Osteoblast (primary cell): ENCODE measurements at regions not wholly inside any gene's neighbourhood (a gene's known extent, or its start where the extent isn't known, plus 50 kb on each side); places are given as distances from the start of the nearest gene placed in this dataset.

Experiments
- DNase-seq: peaks from one replicate; pipeline ENCODE4 v3.0.0; 2011; ENCODE audit warnings: low spot score, mixed read lengths; ENCODE audit not compliant: insufficient read length; ENCODE audit errors: missing footprints
- H2AFZ ChIP-seq: 2 replicates; pipeline ENCODE4 v1.6.0; 2011; ENCODE audit warnings: mild to moderate bottlenecking, low read length
- H3K27ac ChIP-seq: 2 replicates; pipeline ENCODE4 v1.5.1; 2011; ENCODE audit warnings: mild to moderate bottlenecking, low read depth, low read length, moderate library complexity
- H3K27me3 ChIP-seq: 2 replicates; pipeline ENCODE4 v1.6.0; 2012; ENCODE audit warnings: mild to moderate bottlenecking, control low read depth, inconsistent platforms, low read length, moderate library complexity; ENCODE audit not compliant: insufficient read depth
- H3K36me3 ChIP-seq: 2 replicates; pipeline ENCODE4 v1.5.1; 2011; ENCODE audit warnings: mild to moderate bottlenecking, low read length, control low read depth, moderate library complexity; ENCODE audit not compliant: insufficient read depth
- H3K4me1 ChIP-seq: 2 replicates; pipeline ENCODE4 v1.5.1; 2011; ENCODE audit warnings: mild to moderate bottlenecking, low read length, control low read depth, moderate library complexity; ENCODE audit not compliant: insufficient read depth
- H3K4me2 ChIP-seq: 2 replicates; pipeline ENCODE4 v1.6.0; 2011; ENCODE audit warnings: mild to moderate bottlenecking, low read length; ENCODE audit not compliant: insufficient read depth
- H3K4me3 ChIP-seq: fragments of 200-600 bp; sonication (generic); 3 replicates; pipeline ENCODE4 v1.5.1; 2012; ENCODE audit warnings: mild to moderate bottlenecking, low read length, inconsistent platforms; ENCODE audit not compliant: insufficient read depth
- H3K79me2 ChIP-seq: 2 replicates; pipeline ENCODE4 v1.6.0; 2012; ENCODE audit warnings: mild to moderate bottlenecking, low read length, control low read depth, inconsistent platforms; ENCODE audit not compliant: insufficient read depth
- H3K9me3 ChIP-seq: 2 replicates; pipeline ENCODE4 v1.5.1; 2011; ENCODE audit warnings: low read depth, low read length, control low read depth
- H4K20me1 ChIP-seq: 2 replicates; pipeline ENCODE4 v1.6.0; 2012; ENCODE audit warnings: mild to moderate bottlenecking, low read length, control low read depth; ENCODE audit not compliant: insufficient read depth
- TF ChIP-seq, protein P1 (sequence below): IDR thresholded peaks from 2 replicates; pipeline ENCODE4 v1.5.1; 2011; ENCODE audit warnings: mild to moderate bottlenecking, low read depth, low read length, moderate library complexity; ENCODE audit errors: extremely low read depth

DNA sequence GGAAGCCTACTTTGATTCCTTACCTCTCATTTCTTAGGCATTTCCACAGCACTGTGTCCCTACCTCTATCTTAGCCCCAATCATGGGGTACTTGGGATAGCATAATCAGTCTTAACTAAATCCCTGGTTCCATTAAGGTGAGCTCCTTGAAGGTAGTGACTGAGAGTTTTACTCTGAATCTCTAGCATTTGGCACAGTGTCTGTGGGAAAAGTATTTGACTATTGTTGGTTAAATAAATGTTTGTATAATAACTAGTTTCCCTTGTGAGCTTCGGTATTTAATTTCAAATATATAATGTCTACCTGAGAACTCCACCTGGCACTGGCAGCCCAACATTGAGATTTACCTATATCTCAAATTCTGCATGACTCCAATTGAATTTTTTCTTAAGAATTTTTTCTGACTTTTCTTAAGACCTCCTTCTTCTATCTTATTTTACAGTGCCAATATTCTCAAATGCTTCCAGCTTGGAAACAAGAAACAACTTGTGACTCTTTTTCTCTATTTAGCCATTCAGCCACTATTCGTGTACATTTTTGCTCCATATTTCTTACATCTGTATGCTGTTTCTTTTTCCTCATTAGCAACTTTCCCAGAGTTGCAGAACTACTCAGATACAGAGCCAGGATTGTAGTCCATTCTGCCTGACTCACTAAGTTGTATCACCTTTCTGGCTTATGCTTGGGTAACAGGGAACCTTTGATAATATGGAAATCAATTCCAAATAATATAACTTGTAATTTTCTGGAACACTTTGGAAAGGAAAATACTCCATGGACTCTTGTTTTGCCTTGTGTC, 214.0 kb upstream of the NT5C1B start:
- H2AFZ ChIP-seq: no peak overlapping the region
- no peak overlapping the region for H3K4me2 ChIP-seq
- TF ChIP-seq, protein P1, sequence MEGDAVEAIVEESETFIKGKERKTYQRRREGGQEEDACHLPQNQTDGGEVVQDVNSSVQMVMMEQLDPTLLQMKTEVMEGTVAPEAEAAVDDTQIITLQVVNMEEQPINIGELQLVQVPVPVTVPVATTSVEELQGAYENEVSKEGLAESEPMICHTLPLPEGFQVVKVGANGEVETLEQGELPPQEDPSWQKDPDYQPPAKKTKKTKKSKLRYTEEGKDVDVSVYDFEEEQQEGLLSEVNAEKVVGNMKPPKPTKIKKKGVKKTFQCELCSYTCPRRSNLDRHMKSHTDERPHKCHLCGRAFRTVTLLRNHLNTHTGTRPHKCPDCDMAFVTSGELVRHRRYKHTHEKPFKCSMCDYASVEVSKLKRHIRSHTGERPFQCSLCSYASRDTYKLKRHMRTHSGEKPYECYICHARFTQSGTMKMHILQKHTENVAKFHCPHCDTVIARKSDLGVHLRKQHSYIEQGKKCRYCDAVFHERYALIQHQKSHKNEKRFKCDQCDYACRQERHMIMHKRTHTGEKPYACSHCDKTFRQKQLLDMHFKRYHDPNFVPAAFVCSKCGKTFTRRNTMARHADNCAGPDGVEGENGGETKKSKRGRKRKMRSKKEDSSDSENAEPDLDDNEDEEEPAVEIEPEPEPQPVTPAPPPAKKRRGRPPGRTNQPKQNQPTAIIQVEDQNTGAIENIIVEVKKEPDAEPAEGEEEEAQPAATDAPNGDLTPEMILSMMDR: no peak
- no peak for DNase-seq
- H3K4me1 ChIP-seq: peaks cover 8% of the 10 kb centered on the region
- no peaks in the 10 kb centered on the region for H4K20me1 ChIP-seq
- no peak overlapping the region for H3K27ac ChIP-seq
- H3K36me3 ChIP-seq: no peaks in the 10 kb centered on the region
- no peaks in the 10 kb centered on the region for H3K9me3 ChIP-seq
- H3K79me2 ChIP-seq: no peaks in the 10 kb centered on the region
- no peaks in the 10 kb centered on the region for H3K27me3 ChIP-seq
- H3K4me3 ChIP-seq: no peak overlapping the region

DNA sequence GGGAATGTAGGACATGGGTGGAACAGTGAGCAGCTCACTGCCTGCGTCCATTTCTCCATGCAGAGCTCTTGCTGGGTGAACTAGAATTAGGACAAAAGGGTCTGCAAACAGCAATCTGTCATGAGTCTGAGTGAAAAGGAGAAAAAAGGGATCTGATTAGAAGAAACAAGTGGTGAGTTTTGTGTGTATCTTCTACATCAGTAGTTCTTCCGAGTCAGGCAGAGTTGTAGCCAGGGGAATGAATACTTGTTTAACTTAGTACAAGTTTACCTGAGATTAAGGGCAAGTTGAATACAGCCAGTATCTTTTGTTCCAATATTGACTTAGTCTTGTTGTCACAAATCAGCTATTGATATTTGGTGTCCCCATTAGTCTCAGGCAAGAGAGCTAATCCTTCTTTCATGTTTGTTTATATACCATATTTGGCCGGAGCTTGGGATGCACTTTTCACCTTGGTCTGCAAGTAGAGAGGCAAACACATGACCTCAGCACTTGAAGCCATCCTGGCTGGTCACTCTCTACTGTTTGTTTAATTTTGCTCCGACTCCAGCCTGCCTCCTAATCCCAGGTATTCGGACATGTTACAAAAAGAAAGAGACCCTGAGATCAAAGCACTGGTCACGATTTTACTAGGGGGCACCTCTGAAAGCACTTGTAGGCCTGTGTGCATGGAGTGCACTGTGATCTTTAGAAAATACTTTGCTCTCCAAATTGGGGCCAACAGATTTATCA, 211.0 kb upstream of the NT5C1B start:
- DNase-seq: no peak

DNA sequence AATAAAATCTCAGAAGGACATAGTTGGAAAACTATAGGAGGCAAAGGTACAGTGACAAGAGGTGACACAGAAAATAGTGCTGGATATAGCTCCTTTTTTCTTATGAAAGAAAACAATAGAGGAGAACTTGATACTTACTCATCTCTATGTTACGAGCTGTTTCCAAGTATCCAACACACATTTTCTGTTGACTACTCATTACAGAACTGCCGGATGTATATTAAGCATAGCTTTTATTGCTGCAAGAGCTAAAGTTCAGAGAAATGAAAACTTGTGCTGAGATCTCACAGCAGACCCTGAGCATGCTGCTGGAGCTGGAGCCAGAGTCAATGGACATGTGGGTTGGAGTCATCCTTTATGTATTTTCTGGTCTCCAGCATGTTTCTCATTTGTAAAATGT, 210.0 kb upstream of the NT5C1B start:
- no peaks in the 10 kb centered on the region for H3K36me3 ChIP-seq
- TF ChIP-seq, protein P1: no peak
- DNase-seq: peak; percentile 29

More for the DNA sequence above, 211.0 kb upstream of the NT5C1B start:
- no peaks in the 10 kb centered on the region for H3K36me3 ChIP-seq
- no peaks in the 10 kb centered on the region for H4K20me1 ChIP-seq
- no peaks in the 10 kb centered on the region for H3K27me3 ChIP-seq
- H2AFZ ChIP-seq: no peak overlapping the region
- H3K27ac ChIP-seq: no peak overlapping the region
- H3K4me1 ChIP-seq: peaks cover 16% of the 10 kb centered on the region
- H3K79me2 ChIP-seq: no peaks in the 10 kb centered on the region
- TF ChIP-seq, protein P1: no peak
- H3K4me3 ChIP-seq: no peak overlapping the region
- no peaks in the 10 kb centered on the region for H3K9me3 ChIP-seq
- H3K4me2 ChIP-seq: no peak overlapping the region

More for the DNA sequence above, 210.0 kb upstream of the NT5C1B start:
- H3K4me2 ChIP-seq: peak overlapping the region; percentile 19
- H3K27ac ChIP-seq: no peak overlapping the region
- no peaks in the 10 kb centered on the region for H3K27me3 ChIP-seq
- H3K9me3 ChIP-seq: no peaks in the 10 kb centered on the region
- peaks cover 18% of the 10 kb centered on the region for H3K4me1 ChIP-seq
- no peaks in the 10 kb centered on the region for H4K20me1 ChIP-seq
- H3K79me2 ChIP-seq: no peaks in the 10 kb centered on the region
- no peak overlapping the region for H2AFZ ChIP-seq
- H3K4me3 ChIP-seq: no peak overlapping the region
